ENCODE measurements at regions not wholly inside any gene's neighbourhood (a gene's known extent, or its start where the extent isn't known, plus 50 kb on each side); places are given as distances from the start of the nearest gene placed in this dataset.

DNA sequence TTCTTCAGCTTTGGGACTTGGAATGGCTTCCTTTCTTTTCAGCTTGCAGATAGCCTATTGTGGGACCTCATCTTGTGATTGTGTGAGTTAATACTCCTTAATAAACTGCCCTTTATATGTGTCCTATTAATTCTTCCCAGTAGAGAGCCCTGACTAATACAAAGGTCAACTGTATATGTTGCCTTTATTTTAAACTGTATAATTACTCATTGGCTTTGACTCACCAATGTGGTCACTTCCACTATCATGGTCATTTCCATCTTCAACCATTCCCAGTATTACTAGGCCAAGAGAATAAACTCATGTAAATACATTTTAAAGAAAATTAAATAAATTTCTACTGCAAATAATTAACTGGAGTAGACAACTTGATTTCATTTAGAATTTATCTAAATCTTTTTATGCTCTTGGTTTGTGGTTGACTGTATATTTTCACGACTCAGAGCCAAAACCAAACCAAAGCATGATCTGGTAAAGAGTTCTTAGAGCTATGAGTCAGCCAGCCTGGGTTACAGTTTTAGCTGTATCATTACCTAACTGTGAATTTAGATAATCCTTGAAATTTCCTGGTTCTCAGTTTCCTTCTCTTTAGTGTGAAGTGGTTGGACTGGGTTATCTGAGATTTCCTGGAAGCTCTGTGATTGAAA is 188.4 kb downstream of the PPP1R3A start:
- Histone ChIP-seq H3K4me1 (no peaks in the 10 kb centered on the region), H3K36me3 (no peaks in the 10 kb centered on the region), H3K4me3 (no peak overlapping the region), H3K27me3 (no peaks in the 10 kb centered on the region), H3K9me3 (no peaks in the 10 kb centered on the region), H3K27ac (no peak overlapping the region)
- intact Hi-C loops (cut with DNase I): no loop called here
- DNase-seq (ENCODE audit: low spot score in 2 of 2): no peak
- TF ChIP-seq, protein P1, sequence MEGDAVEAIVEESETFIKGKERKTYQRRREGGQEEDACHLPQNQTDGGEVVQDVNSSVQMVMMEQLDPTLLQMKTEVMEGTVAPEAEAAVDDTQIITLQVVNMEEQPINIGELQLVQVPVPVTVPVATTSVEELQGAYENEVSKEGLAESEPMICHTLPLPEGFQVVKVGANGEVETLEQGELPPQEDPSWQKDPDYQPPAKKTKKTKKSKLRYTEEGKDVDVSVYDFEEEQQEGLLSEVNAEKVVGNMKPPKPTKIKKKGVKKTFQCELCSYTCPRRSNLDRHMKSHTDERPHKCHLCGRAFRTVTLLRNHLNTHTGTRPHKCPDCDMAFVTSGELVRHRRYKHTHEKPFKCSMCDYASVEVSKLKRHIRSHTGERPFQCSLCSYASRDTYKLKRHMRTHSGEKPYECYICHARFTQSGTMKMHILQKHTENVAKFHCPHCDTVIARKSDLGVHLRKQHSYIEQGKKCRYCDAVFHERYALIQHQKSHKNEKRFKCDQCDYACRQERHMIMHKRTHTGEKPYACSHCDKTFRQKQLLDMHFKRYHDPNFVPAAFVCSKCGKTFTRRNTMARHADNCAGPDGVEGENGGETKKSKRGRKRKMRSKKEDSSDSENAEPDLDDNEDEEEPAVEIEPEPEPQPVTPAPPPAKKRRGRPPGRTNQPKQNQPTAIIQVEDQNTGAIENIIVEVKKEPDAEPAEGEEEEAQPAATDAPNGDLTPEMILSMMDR (IDR thresholded peaks at IDR 0.05): no peak

DNA sequence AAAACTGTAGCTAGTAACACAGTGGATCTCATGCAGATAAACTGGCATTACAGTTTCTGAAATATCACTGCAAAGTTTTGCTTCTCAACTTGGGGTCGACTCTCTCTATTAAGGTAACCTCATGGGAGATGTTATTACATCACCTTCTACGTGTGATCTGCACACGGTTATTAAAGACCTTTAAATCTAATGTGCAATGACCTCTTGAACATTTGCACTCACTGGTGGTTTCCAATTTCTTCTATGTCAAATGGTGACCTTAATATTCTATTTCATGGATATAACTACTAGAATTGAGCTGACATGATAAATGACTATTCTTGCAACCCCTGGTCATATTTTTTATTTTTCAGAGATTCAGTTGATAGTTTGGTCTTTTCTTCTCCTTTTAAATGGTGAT is 191.3 kb downstream of the PPP1R3A start:
- DNase-seq (ENCODE audit: low spot score in 2 of 2): no peak
- TF ChIP-seq, protein P1 (IDR thresholded peaks at IDR 0.05): no peak
- intact Hi-C loops (cut with DNase I): no loop called here
- H3K27ac ChIP-seq: no peak overlapping the region
- H3K27me3 ChIP-seq: no peaks in the 10 kb centered on the region
- no peaks in the 10 kb centered on the region for H3K4me1 ChIP-seq
- no peaks in the 10 kb centered on the region for H3K36me3 ChIP-seq
- no peak overlapping the region for H3K4me3 ChIP-seq
- H3K9me3 ChIP-seq: no peaks in the 10 kb centered on the region

DNA sequence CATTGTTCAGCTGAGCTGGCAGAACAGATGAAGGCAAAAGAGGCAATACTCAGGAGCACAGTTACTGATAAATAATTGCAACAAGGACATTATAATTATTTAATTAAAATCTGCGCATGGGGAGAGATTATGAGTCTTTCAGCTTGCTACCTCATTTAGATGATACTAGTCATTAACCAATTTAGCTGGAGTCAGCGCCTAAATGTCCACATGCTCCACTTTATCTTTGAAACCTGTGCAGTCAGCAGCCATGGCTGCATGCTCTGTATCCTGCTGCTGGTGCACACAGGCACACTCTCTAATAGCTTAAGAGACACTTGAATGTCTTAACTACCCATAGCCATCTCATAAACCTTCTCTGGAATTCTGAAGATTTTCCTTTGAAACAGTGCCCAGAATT is 196.8 kb downstream of the PPP1R3A start:
- Histone ChIP-seq H3K27me3 (no peaks in the 10 kb centered on the region), H3K4me3 (no peak overlapping the region), H3K27ac (no peak overlapping the region), H3K36me3 (no peaks in the 10 kb centered on the region), H3K9me3 (no peaks in the 10 kb centered on the region), H3K4me1 (no peaks in the 10 kb centered on the region)
- no peak for DNase-seq (ENCODE audit: low spot score in 2 of 2)
- intact Hi-C loops (cut with DNase I): no loop called here
- TF ChIP-seq, protein P1 (IDR thresholded peaks at IDR 0.05): no peak

DNA sequence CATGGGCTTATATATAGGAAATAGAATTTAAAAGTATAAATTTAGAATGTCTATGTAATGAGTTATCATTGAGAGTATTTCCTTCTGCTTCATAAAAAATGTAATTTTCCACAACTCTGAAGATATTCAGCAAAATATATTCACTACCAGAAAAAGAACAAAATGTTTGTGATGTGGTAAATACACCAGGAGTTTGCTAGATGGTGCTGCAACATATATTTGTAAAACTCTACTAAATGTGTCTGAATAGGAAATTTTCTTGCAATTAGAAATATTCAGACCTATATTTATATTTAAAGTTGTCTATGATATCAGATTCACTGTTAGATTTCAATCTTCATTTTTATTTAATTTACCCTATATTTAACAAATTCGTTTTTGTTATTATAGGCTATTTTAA is 201.1 kb downstream of the PPP1R3A start:
- Histone ChIP-seq H3K27ac (no peak overlapping the region), H3K4me3 (no peak overlapping the region), H3K9me3 (no peaks in the 10 kb centered on the region), H3K4me1 (no peaks in the 10 kb centered on the region), H3K27me3 (no peaks in the 10 kb centered on the region), H3K36me3 (no peaks in the 10 kb centered on the region)
- intact Hi-C loops (cut with DNase I): no loop called here
- TF ChIP-seq, protein P1 (IDR thresholded peaks at IDR 0.05): no peak
- no peak for DNase-seq (ENCODE audit: low spot score in 2 of 2)

DNA sequence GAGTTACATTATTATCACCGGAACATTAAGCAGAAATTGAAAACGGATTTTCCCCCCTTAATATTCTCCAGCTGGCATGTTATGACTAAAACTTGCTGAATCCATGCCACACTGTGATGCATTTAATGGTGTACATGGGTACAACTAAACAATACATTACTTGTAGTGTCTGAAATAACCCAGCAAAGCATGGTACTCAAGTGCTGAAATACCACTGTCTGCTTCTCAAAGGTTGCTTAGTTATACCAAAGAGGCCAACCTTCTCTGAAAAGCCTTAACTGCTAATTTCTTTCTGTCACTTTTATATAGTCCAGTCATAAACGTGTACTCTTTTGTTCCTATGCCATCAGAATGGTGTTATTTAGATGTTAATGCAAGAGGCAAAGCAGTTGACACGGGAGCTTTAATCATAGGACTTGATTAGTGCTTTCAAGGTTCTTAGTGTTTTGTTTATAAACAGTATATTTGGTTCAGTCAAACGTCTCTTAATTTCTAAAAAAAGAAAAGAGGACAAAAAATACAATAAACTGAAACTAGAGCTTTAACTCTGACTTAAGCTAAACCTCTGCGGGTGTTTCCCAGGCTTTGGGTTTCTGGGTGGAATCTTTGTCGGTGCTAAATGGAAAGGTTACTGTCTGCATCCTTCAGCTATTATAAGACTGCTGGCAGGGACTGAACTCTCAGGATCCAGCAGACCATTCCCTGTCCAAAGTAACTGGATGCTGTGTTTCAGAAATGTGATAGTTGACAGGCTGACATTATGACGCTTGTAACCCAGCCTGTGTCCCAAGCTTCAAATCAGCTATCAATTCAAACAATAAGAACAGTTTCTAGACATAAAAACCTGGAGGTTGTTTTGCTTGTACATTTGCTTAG is 202.6 kb downstream of the PPP1R3A start:
- Histone ChIP-seq H3K9me3 (no peaks in the 10 kb centered on the region), H3K27me3 (no peaks in the 10 kb centered on the region), H3K4me1 (no peaks in the 10 kb centered on the region), H3K27ac (peak overlapping the region; percentile 17 to 71), H3K36me3 (no peaks in the 10 kb centered on the region), H3K4me3 (peak overlapping the region in 1 of 2 donors; percentile 9)
- DNase-seq (ENCODE audit: low spot score in 2 of 2): no peak
- TF ChIP-seq, protein P1 (IDR thresholded peaks at IDR 0.05): no peak
- intact Hi-C loops (cut with DNase I): no loop called here

Measured in ascending aorta (tissue), 2 donors.